IMR-90 (cell line): ENCODE measurements at regions not wholly inside any gene's neighbourhood (a gene's known extent, or its start where the extent isn't known, plus 50 kb on each side); places are given as distances from the start of the nearest gene placed in this dataset.

ENCODE experiments used
- ATAC-seq: fragments of 200-7000 bp; cut with Tn5 transposase; 2 replicates; pipeline ENCODE4 v1.9.1; 2020; ENCODE audit warnings: low read depth, mild to moderate bottlenecking, moderate library complexity
- BruUV-seq: library from RNA; stranded (reverse); fragments of 400-500 nt; replicated peaks from 2 replicates; lab custom pipeline; 2021; lab: Mats Ljungman, UMichigan
- CTCF ChIA-PET: fragments of 300-600 bp; formaldehyde crosslinking; extraction: SDS; loops from one replicate; lab custom pipeline; 2021; ENCODE audit warnings: antibody characterized with exemption; lab: Yijun Ruan, JAX
- POLR2A ChIA-PET: fragments of 300-600 bp; sonication (Branson Sonifier 250); formaldehyde crosslinking; loops from one replicate; lab custom pipeline; 2022; ENCODE audit warnings: antibody characterized with exemption; ENCODE audit not compliant: unreplicated experiment; lab: Charles Lee
- DNase-seq: peaks from one replicate; pipeline ENCODE4 v3.0.0; 2013
- H2AFZ ChIP-seq: replicated peaks from 2 replicates; pipeline ENCODE3; 2013; ENCODE audit warnings: low read length, mild to moderate bottlenecking; ENCODE audit not compliant: poor library complexity
- H2AK5ac ChIP-seq: 2 replicates; pipeline ENCODE4 v1.6.1; 2013; ENCODE audit warnings: low read depth, low read length, inconsistent platforms
- H2AK9ac ChIP-seq: replicated peaks from 2 replicates; pipeline ENCODE3; 2013; ENCODE audit warnings: mild to moderate bottlenecking, low read depth, low read length, moderate library complexity; ENCODE audit not compliant: poor library complexity
- H2BK120ac ChIP-seq: 2 replicates; pipeline ENCODE4 v1.6.1; 2013; ENCODE audit warnings: low read depth, low read length, inconsistent platforms
- H2BK15ac ChIP-seq: 3 replicates; pipeline ENCODE4 v1.6.1; 2013; ENCODE audit warnings: low read depth, low read length, inconsistent platforms
- H2BK20ac ChIP-seq: 2 replicates; pipeline ENCODE4 v1.6.1; 2013; ENCODE audit warnings: low read depth, mild to moderate bottlenecking, inconsistent platforms, low read length, moderate library complexity
- H2BK5ac ChIP-seq: 2 replicates; pipeline ENCODE4 v1.6.1; 2013; ENCODE audit warnings: mild to moderate bottlenecking, low read depth, low read length, inconsistent platforms; ENCODE audit not compliant: poor library complexity, severe bottlenecking
- H3K14ac ChIP-seq: replicated peaks from 2 replicates; pipeline ENCODE4 v1.6.1; 2013; ENCODE audit warnings: low read depth, low read length, inconsistent platforms
- H3K18ac ChIP-seq: 2 replicates; pipeline ENCODE4 v1.6.1; 2013; ENCODE audit warnings: low read depth, low read length, control low read depth
- H3K23ac ChIP-seq: 2 replicates; pipeline ENCODE4 v1.6.1; 2013; ENCODE audit warnings: low read depth, low read length, inconsistent platforms
- H3K27ac ChIP-seq: 2 replicates; pipeline ENCODE4 v1.5.1; 2013; ENCODE audit warnings: mild to moderate bottlenecking, control low read depth, low read length; ENCODE audit not compliant: insufficient read depth
- H3K27me3 ChIP-seq: 2 replicates; pipeline ENCODE4 v1.6.1; 2013; ENCODE audit warnings: low read length; ENCODE audit not compliant: control insufficient read depth, insufficient read depth
- H3K36me3 ChIP-seq: 2 replicates; pipeline ENCODE4 v1.6.1; 2013; ENCODE audit warnings: low read length, mixed read lengths; ENCODE audit not compliant: control insufficient read depth, insufficient read depth
- H3K4ac ChIP-seq: 2 replicates; pipeline ENCODE4 v1.6.1; 2013; ENCODE audit warnings: low read depth, low read length, inconsistent platforms
- H3K4me1 ChIP-seq: 2 replicates; pipeline ENCODE4 v1.6.1; 2013; ENCODE audit warnings: low read length, mixed read lengths; ENCODE audit not compliant: control insufficient read depth, insufficient read depth
- H3K4me2 ChIP-seq: 2 replicates; pipeline ENCODE4 v1.6.1; 2013; ENCODE audit warnings: low read depth, mild to moderate bottlenecking, control low read depth, low read length, moderate library complexity
- H3K4me3 ChIP-seq: 2 replicates; pipeline ENCODE4 v1.5.1; 2013; ENCODE audit warnings: low read depth, mild to moderate bottlenecking, control low read depth, low read length, moderate library complexity; ENCODE audit not compliant: insufficient read depth
- H3K56ac ChIP-seq: 2 replicates; pipeline ENCODE4 v1.6.1; 2013; ENCODE audit warnings: low read length, inconsistent platforms; ENCODE audit not compliant: insufficient read depth; ENCODE audit errors: extremely low read depth
- H3K79me1 ChIP-seq, 2 experiments: 2 replicates each; pipeline ENCODE4 v1.6.1; 2013; ENCODE audit warnings: low read length in 2 of 2, inconsistent platforms in 1 of 2, low read depth in 1 of 2
- H3K9ac ChIP-seq: 2 replicates; pipeline ENCODE4 v1.6.1; 2013; ENCODE audit warnings: low read depth, low read length, control low read depth
- H3K9me1 ChIP-seq: 2 replicates; pipeline ENCODE4 v1.6.1; 2013; ENCODE audit warnings: low read length, inconsistent platforms; ENCODE audit not compliant: insufficient read depth
- H3K9me3 ChIP-seq: 2 replicates; pipeline ENCODE4 v1.6.1; 2013; ENCODE audit warnings: low read length; ENCODE audit not compliant: control insufficient read depth, insufficient read depth
- H4K20me1 ChIP-seq: 2 replicates; pipeline ENCODE4 v1.6.1; 2013; ENCODE audit warnings: low read length, inconsistent platforms; ENCODE audit not compliant: insufficient read depth
- H4K5ac ChIP-seq: 2 replicates; pipeline ENCODE4 v1.6.1; 2013; ENCODE audit warnings: mild to moderate bottlenecking, low read depth, low read length, control low read depth
- H4K8ac ChIP-seq, 2 experiments: 2 replicates each; pipeline ENCODE4 v1.6.1; 2013; ENCODE audit warnings: low read depth in 2 of 2, low read length in 2 of 2, control low read depth in 1 of 2, inconsistent platforms in 1 of 2
- H4K91ac ChIP-seq: 2 replicates; pipeline ENCODE4 v1.6.1; 2013; ENCODE audit warnings: low read depth, low read length, inconsistent platforms; ENCODE audit not compliant: insufficient read depth
- BHLHE40 ChIP-seq: fragments of 150-350 bp; IDR thresholded peaks from 2 replicates; pipeline ENCODE4 v1.6.1; 2016; ENCODE audit warnings: mild to moderate bottlenecking, low read depth, low read length
- CEBPB ChIP-seq: IDR thresholded peaks from 2 replicates; pipeline ENCODE4 v1.6.1; 2012; ENCODE audit warnings: low read depth, low read length, improper control_type of control experiment
- CHD1 ChIP-seq: IDR thresholded peaks from 2 replicates; pipeline ENCODE4 v1.6.1; 2012; ENCODE audit warnings: low read depth, low read length, improper control_type of control experiment
- ELK1 ChIP-seq: fragments of 150-350 bp; IDR thresholded peaks from 2 replicates; pipeline ENCODE4 v1.6.1; 2016; ENCODE audit warnings: low read depth, mild to moderate bottlenecking, low read length, moderate library complexity, borderline replicate concordance
- FOS ChIP-seq: fragments of 150-350 bp; IDR thresholded peaks from 2 replicates; pipeline ENCODE4 v1.6.1; 2016; ENCODE audit warnings: low read depth, low read length
- MAFK ChIP-seq: IDR thresholded peaks from 2 replicates; pipeline ENCODE4 v1.6.1; 2012; ENCODE audit warnings: low read depth, low read length, improper control_type of control experiment
- MAZ ChIP-seq: IDR thresholded peaks from 2 replicates; pipeline ENCODE4 v1.6.1; 2012; ENCODE audit warnings: low read depth, mild to moderate bottlenecking, low read length, improper control_type of control experiment, moderate library complexity, borderline replicate concordance
- MXI1 ChIP-seq: IDR thresholded peaks from 2 replicates; pipeline ENCODE4 v1.6.1; 2012; ENCODE audit warnings: low read depth, mild to moderate bottlenecking, low read length, moderate library complexity, borderline replicate concordance
- NFE2L2 ChIP-seq: fragments of 150-350 bp; IDR thresholded peaks from 2 replicates; pipeline ENCODE4 v1.6.1; 2016; ENCODE audit warnings: low read depth, mild to moderate bottlenecking, low read length
- RAD21 ChIP-seq: IDR thresholded peaks from 2 replicates; pipeline ENCODE4 v1.6.1; 2012; ENCODE audit warnings: low read length, improper control_type of control experiment
- RCOR1 ChIP-seq: IDR thresholded peaks from 2 replicates; pipeline ENCODE4 v1.6.1; 2012; ENCODE audit warnings: mild to moderate bottlenecking, low read length, improper control_type of control experiment; ENCODE audit not compliant: insufficient replicate concordance
- RFX5 ChIP-seq: IDR thresholded peaks from 2 replicates; pipeline ENCODE4 v1.8.0; 2012; ENCODE audit warnings: low read depth, mild to moderate bottlenecking, low read length, moderate library complexity
- SMC3 ChIP-seq: fragments of 150-350 bp; IDR thresholded peaks from 2 replicates; pipeline ENCODE4 v1.6.1; 2016; ENCODE audit warnings: low read depth, mild to moderate bottlenecking, antibody characterized with exemption, low read length, moderate library complexity
- USF2 ChIP-seq: fragments of 150-350 bp; IDR thresholded peaks from 2 replicates; pipeline ENCODE4 v1.6.1; 2017; ENCODE audit warnings: mild to moderate bottlenecking, antibody characterized with exemption, low read length, low read depth
- WGBS, 2 experiments: methylation state at CpG; one replicate each; pipeline versions ENCODE4 v1.1.5 to v1.1.7; 2013; ENCODE audit warnings: missing lambda C conversion rate in 2 of 2; ENCODE audit not compliant: insufficient read length in 1 of 2; ENCODE audit errors: extremely low coverage in 2 of 2; 5-methylcytosine and 5-hydroxymethylcytosine counted together
- dilution Hi-C: fragments of 300-500 bp; cut with HindIII; formaldehyde crosslinking; loops from one replicate; pipeline ENCODE4 v1.14.3; 2018; ENCODE audit warnings: low sequenced_read_pairs; ENCODE audit not compliant: unreplicated experiment
- in situ Hi-C: fragments of 300-500 bp; cut with MboI; formaldehyde crosslinking; loops from 3 replicates; pipeline ENCODE4 v1.14.3; 2019; ENCODE audit warnings: low sequenced_read_pairs, inconsistent platforms, mixed read lengths
- intact Hi-C: fragments of 100-400 bp; cut with micrococcal nuclease; formaldehyde crosslinking; loops from 2 replicates; pipeline ENCODE4 v1.10.0; 2022
- TF ChIP-seq, protein P1 (sequence below): conservative IDR thresholded peaks from 2 replicates; pipeline ENCODE4 v1.5.1; 2012; ENCODE audit warnings: mild to moderate bottlenecking, low read depth, low read length, improper control_type of control experiment

DNA sequence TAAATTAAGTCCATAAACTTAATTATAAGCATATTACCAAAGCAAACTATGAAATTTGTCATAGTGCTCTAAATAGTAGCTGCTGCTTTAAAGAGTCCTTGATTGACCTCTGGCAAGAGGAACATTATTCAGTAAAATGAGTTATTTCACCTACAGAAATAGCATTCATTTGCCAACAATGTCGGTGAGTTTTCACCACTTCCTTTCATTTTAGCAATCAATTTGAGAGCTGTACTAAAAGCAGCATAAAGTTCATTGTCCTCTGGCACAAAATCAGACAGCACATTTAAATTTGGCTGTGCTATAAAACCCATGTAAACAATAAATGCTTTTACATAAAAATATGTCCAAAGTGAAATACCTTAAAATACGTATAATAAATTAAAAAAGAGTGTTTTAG lies 1515.7 kb downstream of the SI start:
- Histone ChIP-seq H3K9me3 (peaks cover 5% of the 10 kb centered on the region), H2AK5ac (no peak overlapping the region), H3K4me3 (no peak overlapping the region), H4K91ac (no peak overlapping the region), H2AK9ac (no peak overlapping the region), H3K9me1 (no peaks in the 10 kb centered on the region), H3K4me2 (no peak overlapping the region), H3K79me1 (no peaks in the 10 kb centered on the region), H3K27ac (no peak overlapping the region), H2BK15ac (no peak overlapping the region), H3K23ac (no peak overlapping the region), H4K20me1 (no peaks in the 10 kb centered on the region), H3K56ac (no peak overlapping the region), H3K36me3 (no peaks in the 10 kb centered on the region), H3K9ac (no peak overlapping the region), H4K8ac (no peak overlapping the region), H2BK120ac (no peak overlapping the region), H3K4ac (no peak overlapping the region), H3K14ac (no peak overlapping the region), H3K27me3 (no peaks in the 10 kb centered on the region), H2AFZ (no peak overlapping the region), H4K5ac (no peak overlapping the region), H3K18ac (no peak overlapping the region), H3K4me1 (no peaks in the 10 kb centered on the region), H2BK5ac (no peak overlapping the region), H2BK20ac (no peak overlapping the region)
- dilution Hi-C loops (no loop called here), in situ Hi-C loops (no loop called here), intact Hi-C loops (no loop called here)
- no peak for DNase-seq
- no peak for TF ChIP-seq CEBPB
- TF ChIP-seq BHLHE40: no peak
- no peak for TF ChIP-seq RAD21
- no peak for TF ChIP-seq CHD1
- no peak for TF ChIP-seq RFX5
- TF ChIP-seq NFE2L2: no peak
- TF ChIP-seq FOS: no peak
- no peak for TF ChIP-seq USF2
- no peak for TF ChIP-seq MXI1
- no peak for TF ChIP-seq SMC3
- no peak for TF ChIP-seq ELK1
- TF ChIP-seq RCOR1: no peak
- TF ChIP-seq MAZ: no peak
- no peak for TF ChIP-seq MAFK
- TF ChIP-seq, protein P1, sequence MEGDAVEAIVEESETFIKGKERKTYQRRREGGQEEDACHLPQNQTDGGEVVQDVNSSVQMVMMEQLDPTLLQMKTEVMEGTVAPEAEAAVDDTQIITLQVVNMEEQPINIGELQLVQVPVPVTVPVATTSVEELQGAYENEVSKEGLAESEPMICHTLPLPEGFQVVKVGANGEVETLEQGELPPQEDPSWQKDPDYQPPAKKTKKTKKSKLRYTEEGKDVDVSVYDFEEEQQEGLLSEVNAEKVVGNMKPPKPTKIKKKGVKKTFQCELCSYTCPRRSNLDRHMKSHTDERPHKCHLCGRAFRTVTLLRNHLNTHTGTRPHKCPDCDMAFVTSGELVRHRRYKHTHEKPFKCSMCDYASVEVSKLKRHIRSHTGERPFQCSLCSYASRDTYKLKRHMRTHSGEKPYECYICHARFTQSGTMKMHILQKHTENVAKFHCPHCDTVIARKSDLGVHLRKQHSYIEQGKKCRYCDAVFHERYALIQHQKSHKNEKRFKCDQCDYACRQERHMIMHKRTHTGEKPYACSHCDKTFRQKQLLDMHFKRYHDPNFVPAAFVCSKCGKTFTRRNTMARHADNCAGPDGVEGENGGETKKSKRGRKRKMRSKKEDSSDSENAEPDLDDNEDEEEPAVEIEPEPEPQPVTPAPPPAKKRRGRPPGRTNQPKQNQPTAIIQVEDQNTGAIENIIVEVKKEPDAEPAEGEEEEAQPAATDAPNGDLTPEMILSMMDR: no peak
- ChIA-PET CTCF (no interaction called here), POLR2A (no interaction called here)
- BruUV-seq: no TSS peak
- WGBS, 2 experiments: no CpG with 5 or more reads among the region's 2 CpGs
- ATAC-seq: no peak
